ENCODE measurements at regions not wholly inside any gene's neighbourhood (a gene's known extent, or its start where the extent isn't known, plus 50 kb on each side); places are given as distances from the start of the nearest gene placed in this dataset.

GRCh38 chr9:89984214-89984613 lies 379.4 kb downstream of the GADD45G start:
- no peak for DNase-seq

GRCh38 chr9:89985068-89985467 lies 380.3 kb downstream of the GADD45G start:
- no peak for TF ChIP-seq CTCF (IDR thresholded peaks at IDR 0.05)
- TF ChIP-seq POLR2A (IDR thresholded peaks at IDR 0.05) = no peak
- no peak overlapping the region for H3K4me3 ChIP-seq
- no peaks in the 10 kb centered on the region for H3K9me3 ChIP-seq (replicated peaks in 1 of 3)
- H3K27ac ChIP-seq = no peak overlapping the region
- H3K27me3 ChIP-seq = no peaks in the 10 kb centered on the region
- WGBS, 4 donors = 93 to 100% (median 97%) methylated on average over 2 of the region's 2 CpGs
- intact Hi-C loops (cut with DNase I) = no loop called here
- H3K36me3 ChIP-seq (replicated peaks in 1 of 2) = no peaks in the 10 kb centered on the region
- peaks cover 0 to under 1% of the 10 kb centered on the region in 2 donors for H3K4me1 ChIP-seq (replicated peaks in 1 of 2)
- DNase-seq = no peak

More at GRCh38 chr9:89984214-89984613, 379.4 kb downstream of the GADD45G start:
- 23 to 46% (median 35%) methylated on average over 1 of the region's 1 CpG for WGBS, 4 donors
- Histone ChIP-seq H3K36me3 (replicated peaks in 1 of 2) (no peaks in the 10 kb centered on the region), H3K4me3 (no peak overlapping the region), H3K27ac (peak overlapping the region in 1 of 5 donors; percentile 28), H3K4me1 (replicated peaks in 1 of 2) (no peaks in the 10 kb centered on the region), H3K27me3 (no peaks in the 10 kb centered on the region), H3K9me3 (replicated peaks in 1 of 3) (no peaks in the 10 kb centered on the region)
- TF ChIP-seq POLR2A (IDR thresholded peaks at IDR 0.05) = no peak
- TF ChIP-seq CTCF (IDR thresholded peaks at IDR 0.05) = no peak
- intact Hi-C loops (cut with DNase I) = no loop called here

- DNase-seq = no peak
- H3K27me3 ChIP-seq = no peaks in the 10 kb centered on the region
- H3K4me3 ChIP-seq = no peak overlapping the region
- intact Hi-C loops (cut with DNase I) = no loop called here
- 85 to 100% (median 89%) methylated on average over 1 to 2 of the region's 2 CpGs for WGBS, 4 donors
- TF ChIP-seq POLR2A (IDR thresholded peaks at IDR 0.05) (no peak), CTCF (IDR thresholded peaks at IDR 0.05) (no peak)
- H3K27ac ChIP-seq = no peak overlapping the region
- H3K4me1 ChIP-seq (replicated peaks in 1 of 2) = peaks cover 0 to 11% of the 10 kb centered on the region in 2 donors
- H3K36me3 ChIP-seq (replicated peaks in 1 of 2) = no peaks in the 10 kb centered on the region
- no peaks in the 10 kb centered on the region for H3K9me3 ChIP-seq (replicated peaks in 1 of 3)
Observed at GRCh38 chr9:89986190-89986589, 381.4 kb downstream of the GADD45G start.

- no peak overlapping the region for H3K4me3 ChIP-seq
- no peaks in the 10 kb centered on the region for H3K9me3 ChIP-seq (replicated peaks in 1 of 3)
- no peak overlapping the region for H3K27ac ChIP-seq
- DNase-seq = no peak
- H3K4me1 ChIP-seq (replicated peaks in 1 of 2) = peaks cover 21 to 34% of the 10 kb centered on the region in 2 donors
- TF ChIP-seq POLR2A (IDR thresholded peaks at IDR 0.05) = no peak
- no peak for TF ChIP-seq CTCF (IDR thresholded peaks at IDR 0.05)
- intact Hi-C loops (cut with DNase I) = no loop called here
- no peaks in the 10 kb centered on the region for H3K36me3 ChIP-seq (replicated peaks in 1 of 2)
- no peaks in the 10 kb centered on the region for H3K27me3 ChIP-seq
- 31 to 93% (median 82%) methylated on average over 1 of the region's 1 CpG for WGBS, 4 donors
Observed at GRCh38 chr9:89988458-89988857, 383.6 kb downstream of the GADD45G start.
